HEK293T (cell line): ENCODE measurements at regions not wholly inside any gene's neighbourhood (a gene's known extent, or its start where the extent isn't known, plus 50 kb on each side); places are given as distances from the start of the nearest gene placed in this dataset.

Experiments
- CTCF ChIA-PET: fragments of 350-600 bp; formaldehyde crosslinking; extraction: SDS; loops from one replicate; lab custom pipeline; 2021; ENCODE audit warnings: antibody characterized with exemption, inconsistent platforms; lab: Yijun Ruan, JAX
- POLR2A ChIA-PET: fragments of 350-600 bp; formaldehyde crosslinking; extraction: SDS; loops from one replicate; lab custom pipeline; 2020; ENCODE audit warnings: antibody characterized with exemption, inconsistent platforms; lab: Yijun Ruan, JAX
- DNase-seq: peaks from one replicate; pipeline ENCODE4 v3.0.0; 2012; ENCODE audit warnings: mixed read lengths; ENCODE audit errors: extremely low spot score
- ARNT ChIP-seq: fragments of 450-650 bp; IDR thresholded peaks from 2 replicates; pipeline ENCODE4 v1.6.1; 2017; ENCODE audit warnings: mild to moderate bottlenecking
- BHLHE40 ChIP-seq: fragments of 450-650 bp; IDR thresholded peaks from 2 replicates; pipeline ENCODE4 v1.6.1; 2016; ENCODE audit warnings: mild to moderate bottlenecking, moderate library complexity, borderline replicate concordance
- CTBP1 ChIP-seq: fragments of 450-650 bp; IDR thresholded peaks from 2 replicates; pipeline ENCODE4 v1.6.1; 2016; ENCODE audit warnings: borderline replicate concordance
- ELF4 ChIP-seq: fragments of 450-650 bp; IDR thresholded peaks from 2 replicates; pipeline ENCODE4 v1.6.1; 2017; ENCODE audit warnings: antibody characterized with exemption
- FOXA1 ChIP-seq: fragments of 450-650 bp; IDR thresholded peaks from 2 replicates; pipeline ENCODE4 v1.6.1; 2016; ENCODE audit warnings: mild to moderate bottlenecking
- FOXK2 ChIP-seq: fragments of 450-650 bp; IDR thresholded peaks from 2 replicates; pipeline ENCODE4 v1.6.1; 2016; ENCODE audit warnings: mild to moderate bottlenecking
- FOXM1 ChIP-seq: fragments of 450-650 bp; IDR thresholded peaks from 2 replicates; pipeline ENCODE4 v1.6.1; 2017; ENCODE audit warnings: mild to moderate bottlenecking, borderline replicate concordance
- HDGF ChIP-seq: fragments of 450-650 bp; IDR thresholded peaks from 2 replicates; pipeline ENCODE4 v1.6.1; 2017; ENCODE audit warnings: antibody characterized with exemption, borderline replicate concordance
- L3MBTL2 ChIP-seq: fragments of 450-650 bp; conservative IDR thresholded peaks from 2 replicates; pipeline ENCODE4 v1.6.1; 2016; ENCODE audit warnings: mild to moderate bottlenecking
- LEF1 ChIP-seq: fragments of 450-650 bp; IDR thresholded peaks from 2 replicates; pipeline ENCODE4 v1.6.1; 2017; ENCODE audit warnings: mild to moderate bottlenecking, borderline replicate concordance
- NFRKB ChIP-seq: fragments of 450-650 bp; IDR thresholded peaks from 2 replicates; pipeline ENCODE4 v1.6.1; 2016; ENCODE audit warnings: mild to moderate bottlenecking, moderate library complexity
- PKNOX1 ChIP-seq: fragments of 450-650 bp; IDR thresholded peaks from 2 replicates; pipeline ENCODE4 v1.6.1; 2016
- SP1 ChIP-seq: fragments of 450-650 bp; IDR thresholded peaks from 2 replicates; pipeline ENCODE4 v1.6.1; 2017
- SUZ12 ChIP-seq: fragments of 450-650 bp; IDR thresholded peaks from 2 replicates; pipeline ENCODE4 v1.6.1; 2016; ENCODE audit warnings: mild to moderate bottlenecking
- TARDBP ChIP-seq: fragments of 450-650 bp; IDR thresholded peaks from 2 replicates; pipeline ENCODE4 v1.6.1; 2016
- ZNF384 ChIP-seq: fragments of 450-650 bp; IDR thresholded peaks from 2 replicates; pipeline ENCODE4 v1.6.1; 2016

DNA sequence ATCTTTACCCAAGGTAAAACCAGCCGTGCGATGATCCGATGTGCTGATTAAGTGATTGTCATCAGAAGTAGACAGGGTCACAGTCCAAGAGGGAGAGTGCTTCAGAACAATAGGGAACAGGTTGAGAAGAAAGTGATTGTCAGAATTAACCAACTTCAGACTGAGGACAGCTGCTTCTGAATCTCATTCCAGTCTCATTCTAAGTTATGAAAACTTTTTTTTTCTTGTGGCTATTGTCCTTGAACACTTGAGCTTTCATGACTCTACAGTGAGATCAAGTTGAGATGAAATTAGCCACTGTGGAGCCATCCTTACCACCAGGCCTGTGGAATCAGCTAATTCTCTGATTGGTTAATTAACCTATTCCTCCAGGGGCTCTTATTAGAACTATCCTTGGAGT is 159.9 kb upstream of the WWC1 start:
- TF ChIP-seq SP1 (no peak), BHLHE40 (no peak), FOXA1 (no peak), ZNF384 (no peak), TARDBP (no peak), FOXK2 (no peak), NFRKB (no peak), SUZ12 (no peak), CTBP1 (no peak), PKNOX1 (no peak), LEF1 (no peak), ELF4 (no peak), ARNT (no peak), HDGF (no peak)
- POLR2A ChIA-PET: no interaction called here
- CTCF ChIA-PET: interaction anchor here (1.7 kb wide), 1 partner anchor 17 kb away, joined by 4 read pairs; no protein-coding TSS in a partner anchor
- DNase-seq: no peak

GRCh38 chr5:168132241-168132641 is 159.2 kb upstream of the WWC1 start:
- POLR2A ChIA-PET: no interaction called here
- CTCF ChIA-PET: interaction anchor here (1.7 kb wide), 1 partner anchor 18 kb away, joined by 4 read pairs; no protein-coding TSS in a partner anchor
- DNase-seq: no peak
- TF ChIP-seq ARNT (no peak), FOXK2 (no peak), SUZ12 (no peak), ZNF384 (no peak), FOXM1 (no peak), L3MBTL2 (no peak), ELF4 (no peak), BHLHE40 (no peak), TARDBP (no peak), SP1 (no peak)

DNA sequence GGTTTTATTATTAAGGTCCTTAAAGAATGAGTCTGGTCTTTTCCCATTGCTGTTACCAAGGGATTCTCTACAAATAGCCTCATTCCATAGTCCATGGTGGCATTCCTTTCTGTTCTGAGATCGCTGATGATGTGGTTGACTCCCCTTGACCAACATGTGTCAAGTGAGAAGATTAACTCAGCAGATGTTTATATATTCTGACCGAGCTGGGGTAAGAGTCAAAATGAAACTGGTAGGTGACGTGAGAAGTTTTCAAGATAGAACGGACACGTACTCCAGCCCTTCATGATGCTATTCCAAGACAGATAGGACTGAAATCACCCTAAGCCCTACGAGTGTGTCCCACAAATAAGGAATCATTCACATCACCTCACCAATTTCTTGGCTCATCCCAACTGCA is 155.5 kb upstream of the WWC1 start:
- CTCF ChIA-PET: interaction anchor here (1.4 kb wide), 1 partner anchor 22 kb away, joined by 5 read pairs; no protein-coding TSS in a partner anchor
- DNase-seq: no peak
- no peak for TF ChIP-seq L3MBTL2
- no peak for TF ChIP-seq BHLHE40
- no peak for TF ChIP-seq ELF4
- TF ChIP-seq TARDBP: no peak
- no peak for TF ChIP-seq FOXA1
- TF ChIP-seq HDGF: no peak
- no peak for TF ChIP-seq FOXK2
- no peak for TF ChIP-seq CTBP1
- TF ChIP-seq ARNT: no peak
- TF ChIP-seq FOXM1: no peak
- TF ChIP-seq ZNF384: no peak
- TF ChIP-seq SP1: no peak
- TF ChIP-seq SUZ12: no peak
- no peak for TF ChIP-seq NFRKB
- TF ChIP-seq LEF1: no peak
- no peak for TF ChIP-seq PKNOX1
- POLR2A ChIA-PET: no interaction called here

DNA sequence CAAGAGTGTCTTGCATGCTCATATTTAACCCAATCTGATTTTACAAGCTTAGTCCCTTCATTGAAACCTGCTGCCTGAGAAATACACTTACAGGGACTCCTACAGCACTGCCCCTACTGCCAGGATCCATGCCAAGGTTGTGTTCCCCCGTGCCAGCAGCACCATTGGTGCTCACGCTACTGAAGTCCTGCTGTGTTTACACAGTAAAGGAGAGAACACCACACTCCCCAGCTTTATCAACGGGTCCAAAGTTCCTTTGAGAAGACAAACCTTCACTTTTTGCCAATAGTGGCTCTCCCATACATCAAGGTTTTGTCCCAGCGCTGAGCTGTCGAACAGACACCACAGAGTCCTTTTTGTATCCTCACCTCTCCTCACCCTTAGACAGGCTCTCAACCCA is 155.1 kb upstream of the WWC1 start:
- ChIA-PET POLR2A (no interaction called here), CTCF (interaction anchor here (1.4 kb wide), 1 partner anchor 22 kb away, joined by 5 read pairs; no protein-coding TSS in a partner anchor)
- DNase-seq: no peak
- no peak for TF ChIP-seq HDGF
- no peak for TF ChIP-seq FOXA1
- no peak for TF ChIP-seq NFRKB
- TF ChIP-seq CTBP1: no peak
- no peak for TF ChIP-seq SP1
- TF ChIP-seq LEF1: no peak
- TF ChIP-seq ELF4: no peak
- TF ChIP-seq PKNOX1: no peak
- no peak for TF ChIP-seq L3MBTL2
- TF ChIP-seq SUZ12: no peak
- no peak for TF ChIP-seq BHLHE40
- no peak for TF ChIP-seq ZNF384
- TF ChIP-seq FOXK2: no peak
- no peak for TF ChIP-seq ARNT
- no peak for TF ChIP-seq FOXM1
- TF ChIP-seq TARDBP: no peak

- ChIA-PET CTCF (interaction anchor here (0.6 kb wide), 1 partner anchor 400 kb away, joined by 3 read pairs; no protein-coding TSS in a partner anchor), POLR2A (no interaction called here)
- no peak for DNase-seq
- TF ChIP-seq FOXM1 (no peak), PKNOX1 (peak; percentile 38; the same call in 1 of the 2 replicates)
Observed at GRCh38 chr5:168137265-168137664, 154.2 kb upstream of the WWC1 start.

DNA sequence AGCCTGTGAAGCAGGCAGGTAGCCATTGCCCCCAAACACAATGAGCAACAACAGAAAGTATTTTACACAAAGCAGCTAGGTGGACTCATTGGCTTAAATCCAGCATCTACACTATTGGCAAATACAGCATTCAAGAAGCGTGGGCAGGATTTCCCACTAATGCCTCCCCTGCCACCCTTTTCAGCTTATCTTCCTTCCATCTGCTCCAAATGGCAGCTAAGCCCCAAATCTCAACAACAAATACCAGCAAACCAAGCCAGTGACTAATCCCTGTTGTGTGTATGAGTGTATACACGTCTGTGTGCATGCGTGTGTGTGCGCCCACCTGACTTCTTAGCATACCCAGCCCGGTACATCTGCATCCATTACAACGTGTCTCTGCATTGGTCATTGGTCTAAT is 151.2 kb upstream of the WWC1 start:
- no peak for DNase-seq
- CTCF ChIA-PET: no interaction called here
- POLR2A ChIA-PET: no interaction called here
- no peak for TF ChIP-seq TARDBP
- TF ChIP-seq PKNOX1: no peak
- no peak for TF ChIP-seq NFRKB
- TF ChIP-seq FOXK2: no peak
- no peak for TF ChIP-seq SUZ12
- TF ChIP-seq ZNF384: no peak
- no peak for TF ChIP-seq SP1
- no peak for TF ChIP-seq L3MBTL2
- TF ChIP-seq LEF1: no peak
- no peak for TF ChIP-seq HDGF
- no peak for TF ChIP-seq ARNT
- no peak for TF ChIP-seq ELF4
- no peak for TF ChIP-seq FOXM1
- no peak for TF ChIP-seq BHLHE40
- no peak for TF ChIP-seq FOXA1
- TF ChIP-seq CTBP1: no peak
